Nephron progenitor cell (in vitro differentiated cells): ENCODE measurements at regions not wholly inside any gene's neighbourhood (a gene's known extent, or its start where the extent isn't known, plus 50 kb on each side); places are given as distances from the start of the nearest gene placed in this dataset.
"Not testable (repeated sequence)": the region's sequence is repeated elsewhere in the genome, so short reads cannot be mapped to it uniquely, and the experiment has no call there.

Source experiments
- DNase-seq: peaks from one replicate; pipeline ENCODE4 v3.0.0; 2021
- H3K27ac Mint-ChIP-seq: 2 replicates; pipeline ENCODE4 v1.8.0; 2021; ENCODE audit warnings: mild to moderate bottlenecking, moderate library complexity, mixed read lengths
- H3K27me3 Mint-ChIP-seq: 2 replicates; pipeline ENCODE4 v1.8.0; 2021; ENCODE audit warnings: mild to moderate bottlenecking, low read depth, mixed read lengths; ENCODE audit not compliant: poor library complexity
- H3K36me3 Mint-ChIP-seq: 2 replicates; pipeline ENCODE4 v1.8.0; 2021; ENCODE audit warnings: low read depth, mixed read lengths
- H3K4me1 Mint-ChIP-seq: 2 replicates; pipeline ENCODE4 v1.8.0; 2021; ENCODE audit warnings: mixed read lengths
- H3K4me3 Mint-ChIP-seq: 2 replicates; pipeline ENCODE4 v1.8.0; 2021; ENCODE audit warnings: mild to moderate bottlenecking, moderate library complexity, mixed read lengths
- H3K9me3 Mint-ChIP-seq: 2 replicates; pipeline ENCODE4 v1.8.0; 2021; ENCODE audit warnings: mild to moderate bottlenecking, moderate library complexity, mixed read lengths
- CTCF ChIP-seq: fragments of 200-600 bp; sonication (generic); IDR thresholded peaks from 2 replicates; pipeline ENCODE4 v1.5.0; 2021; ENCODE audit warnings: antibody characterized with exemption

GRCh38 chr10:35959252-35959651 lies 317.2 kb upstream of the FZD8 start:
- Mint-ChIP-seq H3K9me3 (peaks cover 4% of the 10 kb centered on the region), H3K27me3 (peaks cover 6% of the 10 kb centered on the region), H3K4me3 (no peak overlapping the region), H3K4me1 (peaks cover 56% of the 10 kb centered on the region), H3K27ac (peak overlapping the region; percentile 52), H3K36me3 (no peaks in the 10 kb centered on the region)
- DNase-seq: no peak
- TF ChIP-seq CTCF: no peak

- Mint-ChIP-seq H3K27me3 (peaks cover 12% of the 10 kb centered on the region), H3K4me1 (peaks cover 52% of the 10 kb centered on the region), H3K27ac (peak overlapping the region; percentile 83)
- H3K9me3 Mint-ChIP-seq, H3K4me3 Mint-ChIP-seq, H3K36me3 Mint-ChIP-seq, DNase-seq: not testable (repeated sequence)
These were observed 316.5 kb upstream of the FZD8 start for GRCh38 chr10:35958609-35959008.

GRCh38 chr10:35950701-35951100 lies 308.6 kb upstream of the FZD8 start:
- DNase-seq: no peak
- Mint-ChIP-seq H3K4me3 (no peak overlapping the region), H3K4me1 (peaks cover 59% of the 10 kb centered on the region), H3K36me3 (no peaks in the 10 kb centered on the region), H3K27me3 (peaks cover 14% of the 10 kb centered on the region), H3K27ac (no peak overlapping the region), H3K9me3 (no peaks in the 10 kb centered on the region)
- no peak for TF ChIP-seq CTCF

- H3K36me3 Mint-ChIP-seq: no peaks in the 10 kb centered on the region
- H3K9me3 Mint-ChIP-seq: no peaks in the 10 kb centered on the region
- H3K27me3 Mint-ChIP-seq: peaks cover 16% of the 10 kb centered on the region
- no peak overlapping the region for H3K27ac Mint-ChIP-seq
- no peak for DNase-seq
- TF ChIP-seq CTCF: no peak
- peaks cover 54% of the 10 kb centered on the region for H3K4me1 Mint-ChIP-seq
- no peak overlapping the region for H3K4me3 Mint-ChIP-seq
These were observed 308.1 kb upstream of the FZD8 start for GRCh38 chr10:35950226-35950625.

- no peak for DNase-seq
- H3K27me3 Mint-ChIP-seq: peaks cover 18% of the 10 kb centered on the region
- no peak for TF ChIP-seq CTCF
- no peaks in the 10 kb centered on the region for H3K9me3 Mint-ChIP-seq
- no peak overlapping the region for H3K27ac Mint-ChIP-seq
- no peak overlapping the region for H3K4me3 Mint-ChIP-seq
- peaks cover 54% of the 10 kb centered on the region for H3K4me1 Mint-ChIP-seq
- no peaks in the 10 kb centered on the region for H3K36me3 Mint-ChIP-seq
These were observed 307.7 kb upstream of the FZD8 start for GRCh38 chr10:35949811-35950211.

- H3K36me3 Mint-ChIP-seq: no peaks in the 10 kb centered on the region
- no peak for TF ChIP-seq CTCF
- H3K9me3 Mint-ChIP-seq: no peaks in the 10 kb centered on the region
- no peak overlapping the region for H3K4me3 Mint-ChIP-seq
- peaks cover 59% of the 10 kb centered on the region for H3K4me1 Mint-ChIP-seq
- H3K27ac Mint-ChIP-seq: no peak overlapping the region
- no peak for DNase-seq
- H3K27me3 Mint-ChIP-seq: peaks cover 11% of the 10 kb centered on the region
These were observed 304.5 kb upstream of the FZD8 start for GRCh38 chr10:35946556-35946955.

GRCh38 chr10:35942057-35942456 lies 300.0 kb upstream of the FZD8 start:
- Mint-ChIP-seq H3K4me3 (no peak overlapping the region), H3K4me1 (peaks cover 46% of the 10 kb centered on the region), H3K36me3 (no peaks in the 10 kb centered on the region), H3K27ac (no peak overlapping the region), H3K9me3 (no peaks in the 10 kb centered on the region), H3K27me3 (peaks cover 8% of the 10 kb centered on the region)
- DNase-seq: no peak
- TF ChIP-seq CTCF: no peak
